Kidney capillary endothelial cell (primary cell): ENCODE measurements at regions not wholly inside any gene's neighbourhood (a gene's known extent, or its start where the extent isn't known, plus 50 kb on each side); places are given as distances from the start of the nearest gene placed in this dataset.

ENCODE experiments used
- DNase-seq: peaks from one replicate; pipeline ENCODE4 v3.0.0-alpha.2; 2018; ENCODE audit warnings: low spot score

- no peak for DNase-seq
These were observed 1159.1 kb downstream of the PCDH9 start for GRCh38 chr13:66071029-66071428.

- DNase-seq, result no peak
These were observed 1160.6 kb downstream of the PCDH9 start for GRCh38 chr13:66069570-66069969.

GRCh38 chr13:66068683-66069082, 1161.5 kb downstream of the PCDH9 start:
- no peak for DNase-seq

- no peak for DNase-seq
These were observed 1181.2 kb downstream of the PCDH9 start for GRCh38 chr13:66048888-66049287.

- DNase-seq, result no peak
These were observed 1189.6 kb downstream of the PCDH9 start for GRCh38 chr13:66040506-66040905.

GRCh38 chr13:66037096-66037495, 1193.0 kb downstream of the PCDH9 start:
- no peak for DNase-seq

- no peak for DNase-seq
These were observed 1193.5 kb downstream of the PCDH9 start for GRCh38 chr13:66036636-66037035.

GRCh38 chr13:66036024-66036614, 1194.0 kb downstream of the PCDH9 start:
- DNase-seq, result no peak

- DNase-seq, result no peak
These were observed 1196.2 kb downstream of the PCDH9 start for GRCh38 chr13:66033924-66034323.

- DNase-seq, result no peak
These were observed 1208.3 kb downstream of the PCDH9 start for GRCh38 chr13:66021846-66022245.

GRCh38 chr13:66014771-66015170, 1215.4 kb downstream of the PCDH9 start:
- no peak for DNase-seq

- no peak for DNase-seq
These were observed 1220.9 kb downstream of the PCDH9 start for GRCh38 chr13:66009241-66009640.

GRCh38 chr13:66003558-66003957, 1226.6 kb downstream of the PCDH9 start:
- DNase-seq, result no peak

- DNase-seq, result no peak
These were observed 1229.0 kb downstream of the PCDH9 start for GRCh38 chr13:66001140-66001539.

- DNase-seq, result no peak
These were observed 1230.7 kb downstream of the PCDH9 start for GRCh38 chr13:65999411-65999810.

GRCh38 chr13:65990684-65991083, 1239.5 kb downstream of the PCDH9 start:
- no peak for DNase-seq

- DNase-seq, result no peak
These were observed 1244.5 kb downstream of the PCDH9 start for GRCh38 chr13:65985612-65986011.

- no peak for DNase-seq
These were observed 1252.6 kb downstream of the PCDH9 start for GRCh38 chr13:65977525-65977924.

GRCh38 chr13:65971541-65971940, 1258.6 kb downstream of the PCDH9 start:
- no peak for DNase-seq

GRCh38 chr13:65966991-65967451, 1263.1 kb downstream of the PCDH9 start:
- DNase-seq, result no peak

GRCh38 chr13:65965501-65965900, 1264.6 kb downstream of the PCDH9 start:
- DNase-seq, result no peak

GRCh38 chr13:65964672-65965071, 1265.5 kb downstream of the PCDH9 start:
- no peak for DNase-seq

GRCh38 chr13:65959305-65959704, 1270.8 kb downstream of the PCDH9 start:
- no peak for DNase-seq

GRCh38 chr13:65946387-65946786, 1283.7 kb downstream of the PCDH9 start:
- peak; percentile 22 for DNase-seq

- no peak for DNase-seq
These were observed 1286.4 kb downstream of the PCDH9 start for GRCh38 chr13:65943708-65944107.
